D341Med (cell line): ENCODE measurements at regions not wholly inside any gene's neighbourhood (a gene's known extent, or its start where the extent isn't known, plus 50 kb on each side); places are given as distances from the start of the nearest gene placed in this dataset.
"Not testable (repeated sequence)": the region's sequence is repeated elsewhere in the genome, so short reads cannot be mapped to it uniquely, and the experiment has no call there.

Source experiments
- DNase-seq: peaks from one replicate; pipeline ENCODE4 v3.0.0; 2012; ENCODE audit warnings: low spot score

DNA sequence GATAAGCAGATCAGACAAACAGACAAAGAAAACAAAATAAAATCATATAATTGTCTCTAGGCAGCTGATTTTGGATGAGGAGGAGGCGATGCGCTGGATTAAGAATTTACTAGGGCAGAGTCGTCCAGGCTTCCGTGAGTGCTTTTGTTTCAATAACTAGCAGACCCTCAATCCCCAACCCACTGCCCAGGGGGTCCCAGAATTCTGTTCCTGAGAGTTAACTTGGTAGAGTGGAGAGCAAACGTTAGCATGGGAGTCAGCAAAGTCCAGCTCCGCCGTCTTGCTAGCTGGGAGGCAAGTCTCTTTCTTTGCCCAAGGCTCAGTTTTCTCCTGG lies 95.5 kb upstream of the TBX5 start:
- DNase-seq = no peak

DNA sequence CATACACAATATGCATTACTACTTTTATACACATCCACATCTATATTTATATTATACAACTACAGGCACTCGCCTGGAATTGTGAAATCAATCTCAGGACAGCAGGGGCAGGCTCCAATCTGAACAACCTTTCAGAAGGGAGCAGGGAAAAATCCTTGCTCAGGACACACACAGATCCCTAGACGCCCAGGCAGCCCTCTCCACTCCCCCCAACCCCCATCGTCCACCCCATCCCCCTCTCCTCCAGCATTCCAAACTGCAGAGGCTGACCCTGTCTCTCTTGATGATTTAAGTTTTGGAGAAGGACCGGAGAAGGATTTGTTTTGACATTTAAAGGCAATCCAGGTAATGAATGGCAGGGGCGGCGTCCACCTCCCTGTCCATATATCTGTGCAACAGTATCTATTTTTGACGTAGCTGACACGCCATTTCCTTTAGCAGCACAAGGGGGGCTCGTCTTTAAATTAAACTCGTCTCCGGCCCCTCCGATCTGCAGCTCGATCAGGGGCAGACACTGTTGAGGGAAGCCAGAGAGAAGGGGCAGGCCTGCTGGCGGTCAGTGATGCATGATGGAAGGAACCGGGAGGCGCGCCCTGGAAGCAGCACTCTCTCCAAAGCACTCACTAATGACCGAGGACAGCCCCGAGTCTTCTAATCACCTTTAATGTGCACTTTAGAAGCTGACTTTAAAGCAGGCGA lies 95.0 kb upstream of the TBX5 start:
- DNase-seq = no peak

DNA sequence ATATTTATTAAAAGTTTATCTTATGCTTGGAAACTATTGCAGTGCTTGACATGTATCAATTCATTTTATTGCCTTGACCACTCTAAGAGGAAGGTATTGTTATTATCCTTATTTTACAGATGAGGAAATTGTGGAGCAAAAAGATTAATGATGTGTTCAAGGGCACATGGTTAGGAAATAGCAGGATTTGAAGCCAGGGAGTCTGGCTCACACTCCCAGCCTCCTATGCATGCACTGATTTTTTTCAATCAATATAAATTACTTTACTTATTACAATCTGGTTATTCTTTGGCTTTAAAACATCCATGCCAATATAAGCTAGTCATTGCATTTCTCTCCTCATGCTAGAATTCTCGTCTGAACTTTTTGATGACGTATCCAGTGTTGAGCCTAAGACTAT lies 94.2 kb upstream of the TBX5 start:
- no peak for DNase-seq

DNA sequence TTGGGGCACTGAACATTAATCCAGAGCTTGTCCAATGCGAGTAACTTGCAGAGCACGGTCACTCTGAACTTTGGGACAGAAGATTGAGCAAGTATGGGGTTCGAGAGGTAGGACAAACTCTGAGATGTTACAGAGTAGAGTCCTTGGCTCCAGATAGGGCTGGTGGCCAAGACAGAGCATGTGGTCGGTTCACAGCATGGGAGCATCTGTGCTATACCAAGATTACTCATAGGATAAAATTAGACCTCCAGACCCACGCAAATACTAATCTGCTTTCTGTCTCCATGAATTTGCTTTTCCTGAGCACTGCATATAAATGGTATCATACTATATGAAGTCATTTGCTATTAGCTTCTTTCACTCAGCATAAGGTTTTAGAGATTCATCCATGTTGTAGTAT lies 93.4 kb upstream of the TBX5 start:
- DNase-seq = no peak

DNA sequence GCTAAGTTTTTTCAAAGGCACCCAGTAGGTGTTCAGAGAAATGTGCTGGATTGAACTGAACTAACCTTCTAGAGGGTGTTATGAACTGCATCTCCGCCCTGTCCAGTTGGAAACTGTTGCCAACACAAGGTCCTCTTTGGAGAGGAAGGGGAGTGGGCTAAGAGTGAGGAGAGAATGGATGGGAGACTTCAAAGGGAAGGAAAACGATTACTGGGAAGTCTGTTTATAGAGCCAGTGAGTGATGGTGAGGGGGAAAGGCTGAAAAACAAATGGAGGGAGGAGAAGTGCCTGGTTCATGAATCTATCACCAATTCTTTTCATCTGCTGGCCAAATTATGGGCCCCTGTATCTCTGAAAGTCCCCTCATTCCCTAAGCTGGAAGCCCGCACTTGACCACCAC lies 86.0 kb upstream of the TBX5 start:
- no peak for DNase-seq

DNA sequence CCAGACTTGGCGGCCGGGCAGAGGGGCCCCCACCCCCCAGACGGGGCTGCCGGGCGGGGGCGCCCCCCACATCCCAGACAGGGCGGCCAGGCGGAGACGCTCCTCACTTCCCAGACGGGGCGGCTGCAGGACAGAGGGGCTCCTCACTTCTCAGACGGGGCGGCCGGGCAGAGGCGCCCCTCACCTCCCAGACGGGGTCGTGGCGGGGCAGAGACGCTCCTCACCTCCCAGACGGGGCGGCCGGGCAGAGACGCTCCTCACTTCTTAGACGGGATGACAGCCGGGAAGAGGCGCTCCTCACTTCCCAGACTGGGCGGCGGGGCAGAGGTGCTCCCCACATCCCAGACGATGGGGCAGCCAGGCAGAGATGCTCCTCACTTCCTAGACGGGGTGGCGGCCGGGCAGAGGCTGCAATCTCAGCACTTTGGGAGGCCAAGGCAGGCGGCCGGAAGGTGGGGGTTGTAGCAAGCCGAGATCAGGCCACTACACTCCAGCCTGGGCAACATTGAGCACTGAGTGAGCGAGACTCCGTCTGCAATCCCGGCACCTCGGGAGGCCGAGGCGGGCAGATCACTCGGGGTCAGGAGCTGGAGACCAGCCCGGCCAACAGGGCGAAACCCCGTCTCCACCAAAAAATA lies 79.0 kb upstream of the TBX5 start:
- DNase-seq = not testable (repeated sequence)

DNA sequence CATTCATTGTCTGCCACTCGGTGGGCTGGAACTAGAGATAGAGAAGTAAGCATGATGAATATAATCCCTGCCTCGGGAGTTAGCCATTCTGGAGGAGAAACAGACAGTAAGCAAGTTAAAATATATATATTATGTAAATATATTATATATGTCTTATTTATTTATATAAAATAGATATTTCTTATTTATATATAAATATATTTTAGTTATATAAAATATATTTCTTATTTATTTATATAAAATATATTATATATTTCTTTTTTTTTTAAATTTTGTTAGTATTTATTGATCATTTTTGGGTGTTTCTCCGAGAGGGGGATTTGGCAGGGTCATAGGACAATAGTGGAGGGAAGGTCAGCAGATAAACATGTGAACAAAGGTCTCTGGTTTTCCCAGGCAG lies 78.1 kb upstream of the TBX5 start:
- no peak for DNase-seq

DNA sequence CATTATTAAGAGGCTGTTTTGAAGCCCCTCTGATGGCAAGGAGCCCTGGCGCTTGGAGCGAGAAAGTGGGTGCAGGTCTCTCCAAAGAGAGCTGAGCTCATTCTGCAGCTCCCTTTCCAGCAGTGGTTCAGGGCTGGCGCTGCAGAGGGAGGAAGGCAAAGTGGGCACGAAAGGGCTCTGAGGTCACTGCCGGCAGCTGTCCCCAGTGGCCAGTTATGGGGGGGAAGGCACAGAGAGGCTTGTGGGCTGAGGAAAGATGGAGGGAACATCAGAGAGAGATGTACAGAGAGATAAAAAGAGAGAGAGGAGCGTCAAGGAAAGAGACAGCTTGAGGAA lies 75.2 kb upstream of the TBX5 start:
- no peak for DNase-seq

DNA sequence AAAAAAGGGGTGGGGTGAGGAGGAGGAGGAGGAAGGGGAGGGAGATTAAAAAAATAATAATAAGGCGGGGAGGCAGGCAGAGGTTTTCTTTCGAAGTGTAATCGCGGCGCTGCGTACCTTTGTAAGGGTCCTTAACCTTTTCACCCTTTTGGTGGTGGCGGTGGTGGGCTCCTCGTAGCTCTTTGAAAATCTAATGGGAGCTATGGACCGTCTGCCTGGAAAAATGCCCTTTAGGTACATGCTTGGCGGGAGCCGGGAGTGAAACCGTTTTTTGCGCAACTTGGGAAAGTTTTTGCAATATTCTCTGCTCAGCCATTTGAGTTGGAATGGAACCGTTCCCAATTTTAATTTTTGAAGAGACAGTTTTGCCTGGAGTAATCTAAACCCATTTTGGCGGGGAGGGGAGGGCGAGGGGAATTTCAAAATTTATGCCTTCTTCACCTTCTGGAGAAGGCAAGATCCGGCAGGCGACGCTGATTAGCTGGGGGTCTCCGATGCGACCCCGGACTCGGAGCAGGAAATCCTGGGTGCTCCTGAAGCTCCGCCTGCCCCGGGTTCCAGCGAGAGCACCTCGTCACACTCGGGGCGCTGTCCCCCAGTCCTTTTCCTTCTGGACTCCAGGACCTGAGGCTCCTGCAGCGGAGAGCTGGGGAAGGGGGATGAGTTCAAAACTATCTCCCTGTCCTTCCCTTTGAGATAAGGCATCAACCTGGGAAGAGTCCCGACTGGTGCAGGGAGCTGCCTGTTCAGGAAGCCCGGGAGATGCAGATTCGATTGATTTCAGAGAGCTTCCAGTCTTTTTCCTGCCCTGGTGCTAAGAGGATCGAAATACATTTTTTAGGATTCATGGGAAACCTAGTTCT lies 74.6 kb upstream of the TBX5 start:
- DNase-seq = no peak

DNA sequence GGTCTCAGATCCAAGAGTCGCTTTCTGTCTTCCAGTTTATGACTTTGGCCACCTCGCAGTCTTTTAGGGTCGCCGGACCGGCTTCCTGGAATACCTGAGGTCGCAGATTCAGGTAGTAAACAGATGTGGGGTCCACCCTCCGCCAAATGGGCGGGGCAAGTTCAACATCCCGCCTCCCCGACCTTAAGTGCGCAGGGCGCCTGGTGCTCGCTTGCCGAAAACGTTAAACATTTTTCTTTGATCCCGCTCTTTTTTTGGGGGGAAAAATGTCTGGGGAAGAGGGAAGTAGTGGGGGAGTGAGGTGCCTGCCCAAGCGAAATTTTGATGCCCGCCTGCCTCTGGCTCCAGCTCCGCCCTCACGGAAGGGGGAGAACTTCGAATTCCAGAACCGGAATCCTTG lies 73.9 kb upstream of the TBX5 start:
- no peak for DNase-seq

DNA sequence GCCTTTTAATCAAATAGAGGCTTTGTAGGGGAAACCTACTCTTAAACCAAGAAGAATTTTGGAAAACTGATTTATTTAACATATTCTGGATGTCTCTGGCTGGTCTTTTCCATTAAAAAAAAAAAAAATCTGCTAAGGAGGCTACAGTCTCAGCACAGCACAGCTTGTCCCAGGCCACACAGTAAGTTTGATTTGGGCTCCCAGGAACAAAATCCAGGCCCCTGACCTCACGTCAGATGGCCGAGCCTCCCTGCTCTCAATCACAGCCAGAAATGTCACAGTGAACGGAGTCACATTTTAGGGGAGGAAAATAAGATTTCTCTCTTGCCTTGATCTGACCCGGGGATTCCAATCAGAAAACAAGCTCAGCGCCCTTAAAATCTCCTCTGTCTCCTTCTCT lies 72.9 kb upstream of the TBX5 start:
- DNase-seq = no peak

DNA sequence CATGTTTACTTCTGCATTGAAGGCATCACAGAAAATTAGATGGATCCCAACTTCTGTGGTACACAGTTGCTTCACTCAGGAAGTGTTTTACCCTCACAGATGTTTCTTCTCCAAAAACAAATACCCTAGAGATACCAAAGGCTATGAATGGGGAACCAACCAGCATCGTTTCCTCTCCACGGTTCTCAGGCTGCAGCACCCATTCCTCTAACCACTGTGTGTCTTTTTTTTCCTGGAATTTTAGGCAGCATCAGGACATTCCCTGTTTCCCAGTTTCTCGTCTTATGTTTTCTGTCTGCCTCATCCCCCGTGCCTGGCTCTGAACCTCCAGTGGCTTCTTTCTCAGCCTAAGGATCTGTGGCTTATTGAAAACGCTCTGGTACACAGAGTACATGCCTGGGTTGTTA lies 72.0 kb upstream of the TBX5 start:
- DNase-seq = no peak

DNA sequence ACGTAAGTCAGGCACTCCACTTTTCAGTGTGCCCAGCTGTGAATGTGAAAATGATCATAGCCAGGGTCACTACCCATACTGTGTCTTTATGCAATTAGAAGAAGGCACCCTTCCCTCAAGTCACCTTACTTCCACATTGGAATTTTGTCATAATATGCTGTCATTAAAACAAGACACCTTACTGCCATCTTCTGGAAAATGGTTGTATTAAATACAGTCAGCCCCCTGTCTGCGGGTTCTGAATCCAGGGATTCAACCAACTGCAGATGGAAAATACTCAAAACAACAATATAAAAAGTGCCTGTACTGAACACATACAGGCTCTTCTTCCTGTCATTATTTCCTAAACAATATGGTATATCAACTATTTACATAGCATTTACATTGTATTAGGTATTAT lies 70.2 kb upstream of the TBX5 start:
- no peak for DNase-seq

DNA sequence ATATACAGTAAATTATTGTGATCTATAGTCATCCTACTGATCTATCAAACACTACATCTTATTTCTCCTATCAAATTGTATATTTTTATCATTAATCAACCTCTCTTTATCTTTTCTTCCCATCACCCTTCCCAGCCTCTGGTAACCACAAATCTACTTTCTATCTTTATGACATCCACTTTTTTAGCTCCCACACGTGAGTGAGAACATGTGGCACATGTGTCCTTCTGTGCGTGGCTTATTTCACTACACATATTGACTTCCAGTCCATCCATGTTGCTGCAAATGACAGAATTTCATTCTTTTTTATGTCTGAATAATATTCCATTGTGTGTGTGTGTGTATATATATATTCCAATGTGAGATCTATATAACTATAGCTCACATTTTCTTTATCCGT lies 67.8 kb upstream of the TBX5 start:
- no peak for DNase-seq

DNA sequence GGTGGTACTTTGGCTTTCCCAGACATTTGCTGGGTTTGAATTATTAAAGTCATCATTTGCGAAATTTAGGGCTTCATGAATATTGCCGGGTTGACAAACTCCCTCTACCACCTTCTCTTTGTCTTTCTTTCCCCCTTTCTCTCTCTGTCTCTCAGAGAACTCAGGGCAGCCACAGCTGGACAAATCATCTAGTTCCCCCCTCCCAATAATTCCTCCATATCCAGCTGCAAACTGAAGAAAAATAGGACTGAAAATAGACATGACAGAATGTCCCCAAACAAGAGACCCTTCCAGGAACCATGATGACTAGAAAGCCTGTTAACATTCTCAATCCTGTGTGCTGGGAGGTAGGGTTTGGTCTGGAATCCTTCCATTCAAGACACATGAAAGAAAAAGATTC lies 67.1 kb upstream of the TBX5 start:
- no peak for DNase-seq

DNA sequence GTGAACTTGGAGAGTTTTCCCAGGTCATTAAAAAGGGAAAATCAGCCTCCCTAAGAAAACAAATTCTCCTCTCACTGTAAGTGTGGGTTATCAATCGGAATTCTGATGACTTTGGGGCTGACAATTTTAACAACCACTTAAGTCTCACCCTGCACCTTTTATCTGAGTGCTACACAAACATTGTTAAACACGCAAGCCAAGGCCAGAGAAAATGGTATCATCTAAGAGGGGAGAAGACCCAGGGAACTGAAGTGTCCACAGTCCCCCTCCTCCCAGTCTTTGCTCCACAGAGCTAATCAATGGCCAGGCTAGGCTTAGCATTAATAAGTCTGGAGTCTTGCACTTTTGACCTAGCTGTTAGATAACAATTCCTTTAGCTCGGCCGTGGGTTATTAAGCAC lies 51.7 kb upstream of the TBX5 start:
- DNase-seq = no peak
